ENCODE measurements at regions not wholly inside any gene's neighbourhood (a gene's known extent, or its start where the extent isn't known, plus 50 kb on each side); places are given as distances from the start of the nearest gene placed in this dataset.

GRCh38 chr3:6066397-6066796, 794.5 kb upstream of the GRM7 start:
- TF ChIP-seq RFX5 (IDR thresholded peaks at IDR 0.05; ENCODE audit: low read depth, low read length) (no peak), CTCF (IDR thresholded peaks at IDR 0.05 in 2 of 3, conservative IDR thresholded peaks at IDR 0.05 in 1 of 3; ENCODE audit: insufficient read depth in 2 of 3, low read depth in 1 of 3, low read length in 3 of 3) (no peak), SMC3 (conservative IDR thresholded peaks at IDR 0.05; ENCODE audit: insufficient read depth, low read depth, low read length) (no peak), POLR2AphosphoS5 (IDR thresholded peaks at IDR 0.05; ENCODE audit: control insufficient read depth, insufficient read depth, low read depth, low read length) (no peak), POLR2A (conservative IDR thresholded peaks at IDR 0.05) (no peak), FOXP1 (CRISPR knock-in tag; IDR thresholded peaks at IDR 0.05) (no peak), FOXM1 (IDR thresholded peaks at IDR 0.05; ENCODE audit: low read depth) (no peak), FOXM1 (CRISPR knock-in tag; IDR thresholded peaks at IDR 0.05; ENCODE audit: low read depth) (no peak)
- TF ChIP-seq, protein P1, sequence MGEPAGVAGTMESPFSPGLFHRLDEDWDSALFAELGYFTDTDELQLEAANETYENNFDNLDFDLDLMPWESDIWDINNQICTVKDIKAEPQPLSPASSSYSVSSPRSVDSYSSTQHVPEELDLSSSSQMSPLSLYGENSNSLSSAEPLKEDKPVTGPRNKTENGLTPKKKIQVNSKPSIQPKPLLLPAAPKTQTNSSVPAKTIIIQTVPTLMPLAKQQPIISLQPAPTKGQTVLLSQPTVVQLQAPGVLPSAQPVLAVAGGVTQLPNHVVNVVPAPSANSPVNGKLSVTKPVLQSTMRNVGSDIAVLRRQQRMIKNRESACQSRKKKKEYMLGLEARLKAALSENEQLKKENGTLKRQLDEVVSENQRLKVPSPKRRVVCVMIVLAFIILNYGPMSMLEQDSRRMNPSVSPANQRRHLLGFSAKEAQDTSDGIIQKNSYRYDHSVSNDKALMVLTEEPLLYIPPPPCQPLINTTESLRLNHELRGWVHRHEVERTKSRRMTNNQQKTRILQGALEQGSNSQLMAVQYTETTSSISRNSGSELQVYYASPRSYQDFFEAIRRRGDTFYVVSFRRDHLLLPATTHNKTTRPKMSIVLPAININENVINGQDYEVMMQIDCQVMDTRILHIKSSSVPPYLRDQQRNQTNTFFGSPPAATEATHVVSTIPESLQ (CRISPR knock-in tag; IDR thresholded peaks at IDR 0.05), result no peak
